PC-9 (cell line): ENCODE measurements at regions not wholly inside any gene's neighbourhood (a gene's known extent, or its start where the extent isn't known, plus 50 kb on each side); places are given as distances from the start of the nearest gene placed in this dataset.

Source experiments
- BruUV-seq: library from RNA; stranded (reverse); fragments of 400-500 nt; replicated peaks from 2 replicates; lab custom pipeline; 2021; lab: Mats Ljungman, UMichigan
- CTCF ChIA-PET: fragments of 300-600 bp; sonication (Branson Sonifier 250); formaldehyde crosslinking; loops from one replicate; lab custom pipeline; 2022; ENCODE audit warnings: antibody characterized with exemption; lab: Charles Lee
- POLR2A ChIA-PET: fragments of 300-600 bp; sonication (Branson Sonifier 250); formaldehyde crosslinking; loops from one replicate; lab custom pipeline; 2022; ENCODE audit warnings: antibody characterized with exemption; ENCODE audit not compliant: unreplicated experiment; lab: Charles Lee
- DNase-seq, 2 experiments: peaks; one replicate each; pipeline versions ENCODE4 v3.0.0 to v3.0.0-alpha.2; 2015 to 2022; ENCODE audit warnings: mixed read lengths in 1 of 2
- H2AFZ ChIP-seq: fragments of 200-600 bp; sonication (generic); 2 replicates; pipeline ENCODE4 v1.8.1; 2017; ENCODE audit warnings: antibody characterized with exemption
- H3F3A ChIP-seq: fragments of 200-600 bp; sonication (generic); 2 replicates; pipeline ENCODE4 v1.8.1; 2017; ENCODE audit warnings: antibody characterized with exemption, mild to moderate bottlenecking, low read depth; ENCODE audit not compliant: insufficient read depth
- H3K27ac ChIP-seq: fragments of 200-600 bp; sonication (generic); 2 replicates; pipeline ENCODE4 v1.6.1; 2016; ENCODE audit warnings: mixed run types
- H3K27me3 ChIP-seq: fragments of 200-600 bp; sonication (generic); 2 replicates; pipeline ENCODE4 v1.6.1; 2016; ENCODE audit warnings: low read depth, mixed run types; ENCODE audit not compliant: insufficient read depth
- H3K36me3 ChIP-seq: fragments of 200-600 bp; sonication (generic); 2 replicates; pipeline ENCODE4 v1.6.1; 2016; ENCODE audit warnings: low read depth, mixed run types
- H3K4me1 ChIP-seq: fragments of 200-600 bp; sonication (generic); replicated peaks from 2 replicates; pipeline ENCODE4 v1.6.1; 2016; ENCODE audit warnings: mixed run types; ENCODE audit not compliant: insufficient read depth
- H3K4me2 ChIP-seq: fragments of 200-600 bp; sonication (generic); 2 replicates; pipeline ENCODE4 v1.6.1; 2017; ENCODE audit warnings: mixed run types
- H3K4me3 ChIP-seq: fragments of 200-600 bp; sonication (generic); 2 replicates; pipeline ENCODE4 v1.6.1; 2016; ENCODE audit warnings: mixed run types
- H3K79me2 ChIP-seq: fragments of 200-600 bp; sonication (generic); 2 replicates; pipeline ENCODE4 v1.6.1; 2017; ENCODE audit warnings: low read depth, mixed run types
- H3K9me2 ChIP-seq: fragments of 200-600 bp; sonication (generic); 2 replicates; pipeline ENCODE4 v1.8.1; 2017; ENCODE audit warnings: mild to moderate bottlenecking; ENCODE audit not compliant: insufficient read depth
- H3K9me3 ChIP-seq: fragments of 200-600 bp; sonication (generic); 2 replicates; pipeline ENCODE4 v1.8.1; 2016; ENCODE audit warnings: low read depth; ENCODE audit not compliant: insufficient read depth
- H4K20me1 ChIP-seq: fragments of 200-600 bp; sonication (generic); 2 replicates; pipeline ENCODE4 v1.8.1; 2017; ENCODE audit not compliant: insufficient read depth
- EZH2 ChIP-seq: fragments of 200-600 bp; sonication (generic); IDR thresholded peaks from 2 replicates; pipeline ENCODE4 v1.8.0; 2017; ENCODE audit warnings: antibody characterized with exemption, low read depth
- intact Hi-C: fragments of 100-400 bp; cut with micrococcal nuclease; formaldehyde crosslinking; loops from one replicate; pipeline ENCODE4 v1.10.0; 2022; ENCODE audit not compliant: unreplicated experiment
- TF ChIP-seq, protein P1 (sequence below): fragments of 200-600 bp; sonication (generic); conservative IDR thresholded peaks from 2 replicates; pipeline ENCODE4 v1.6.1; 2017; ENCODE audit warnings: mixed run types, antibody characterized with exemption, mild to moderate bottlenecking, moderate library complexity

DNA sequence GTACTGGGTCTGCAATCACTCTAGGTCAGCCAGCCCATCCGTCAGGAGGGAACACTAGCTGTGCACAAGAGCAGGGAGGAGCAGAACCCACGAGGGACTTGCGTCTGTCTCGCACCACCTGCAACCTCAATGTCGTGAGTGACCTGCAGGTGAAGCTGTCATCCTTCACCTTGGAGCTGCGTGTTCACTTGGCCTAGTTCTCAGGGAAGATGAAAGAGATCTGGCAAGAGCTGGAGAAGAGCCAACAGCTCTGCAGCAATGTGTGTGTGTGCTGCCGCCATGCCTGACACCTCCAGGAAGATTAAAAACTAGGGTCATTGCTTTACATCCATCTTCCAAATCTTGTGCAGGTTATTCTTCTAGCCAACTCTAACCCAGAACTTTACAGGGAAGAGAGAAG, 117.6 kb upstream of the MRI1 start:
- Histone ChIP-seq H3K9me3 (no peaks in the 10 kb centered on the region; the same call in 1 of the 2 replicates), H3K4me3 (no peak overlapping the region), H3K27ac (no peak overlapping the region), H4K20me1 (no peaks in the 10 kb centered on the region), H3K4me2 (no peak overlapping the region), H3K27me3 (peaks cover 80% of the 10 kb centered on the region), H3K36me3 (no peaks in the 10 kb centered on the region), H3K4me1 (no peaks in the 10 kb centered on the region), H3K79me2 (no peaks in the 10 kb centered on the region), H2AFZ (no peak overlapping the region), H3K9me2 (no peaks in the 10 kb centered on the region), H3F3A (no peaks in the 10 kb centered on the region)
- TF ChIP-seq EZH2: no peak
- TF ChIP-seq, protein P1, sequence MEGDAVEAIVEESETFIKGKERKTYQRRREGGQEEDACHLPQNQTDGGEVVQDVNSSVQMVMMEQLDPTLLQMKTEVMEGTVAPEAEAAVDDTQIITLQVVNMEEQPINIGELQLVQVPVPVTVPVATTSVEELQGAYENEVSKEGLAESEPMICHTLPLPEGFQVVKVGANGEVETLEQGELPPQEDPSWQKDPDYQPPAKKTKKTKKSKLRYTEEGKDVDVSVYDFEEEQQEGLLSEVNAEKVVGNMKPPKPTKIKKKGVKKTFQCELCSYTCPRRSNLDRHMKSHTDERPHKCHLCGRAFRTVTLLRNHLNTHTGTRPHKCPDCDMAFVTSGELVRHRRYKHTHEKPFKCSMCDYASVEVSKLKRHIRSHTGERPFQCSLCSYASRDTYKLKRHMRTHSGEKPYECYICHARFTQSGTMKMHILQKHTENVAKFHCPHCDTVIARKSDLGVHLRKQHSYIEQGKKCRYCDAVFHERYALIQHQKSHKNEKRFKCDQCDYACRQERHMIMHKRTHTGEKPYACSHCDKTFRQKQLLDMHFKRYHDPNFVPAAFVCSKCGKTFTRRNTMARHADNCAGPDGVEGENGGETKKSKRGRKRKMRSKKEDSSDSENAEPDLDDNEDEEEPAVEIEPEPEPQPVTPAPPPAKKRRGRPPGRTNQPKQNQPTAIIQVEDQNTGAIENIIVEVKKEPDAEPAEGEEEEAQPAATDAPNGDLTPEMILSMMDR: no peak
- ChIA-PET POLR2A (no interaction called here), CTCF (no interaction called here)
- no peak for DNase-seq
- BruUV-seq: no TSS peak
- intact Hi-C loops: no loop called here

DNA sequence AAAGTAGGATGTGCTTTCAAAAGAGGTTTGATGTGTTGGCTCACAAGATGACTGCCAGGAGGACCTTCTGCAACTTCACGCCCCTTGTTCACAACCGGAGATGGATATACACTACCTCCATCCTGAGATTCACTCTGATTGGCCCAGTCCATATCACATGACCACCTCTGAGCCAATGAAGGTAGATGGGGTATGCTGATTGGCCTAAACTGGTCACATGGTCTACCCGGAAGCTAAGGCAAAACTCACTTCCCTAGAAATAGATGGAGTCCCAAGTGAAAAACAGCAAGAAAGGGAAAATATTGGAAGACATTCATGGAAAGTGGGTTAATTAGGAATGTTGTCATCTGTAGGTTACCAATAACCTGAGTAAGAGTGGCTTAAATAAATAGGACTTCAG, 119.7 kb upstream of the MRI1 start:
- intact Hi-C loops: no loop called here
- no peaks in the 10 kb centered on the region for H3K9me3 ChIP-seq
- ChIA-PET POLR2A (interaction anchor here (0.6 kb wide), 1 partner anchor 28 kb away, joined by 3 read pairs; no protein-coding TSS in a partner anchor), CTCF (no interaction called here)
- H4K20me1 ChIP-seq: no peaks in the 10 kb centered on the region
- no peaks in the 10 kb centered on the region for H3K9me2 ChIP-seq
- H2AFZ ChIP-seq: no peak overlapping the region
- no peaks in the 10 kb centered on the region for H3F3A ChIP-seq
- TF ChIP-seq, protein P1: no peak
- no peak for TF ChIP-seq EZH2
- no peaks in the 10 kb centered on the region for H3K79me2 ChIP-seq
- H3K36me3 ChIP-seq: no peaks in the 10 kb centered on the region
- H3K4me2 ChIP-seq: no peak overlapping the region
- H3K4me1 ChIP-seq: no peaks in the 10 kb centered on the region
- peaks cover 74% of the 10 kb centered on the region for H3K27me3 ChIP-seq
- no peak overlapping the region for H3K4me3 ChIP-seq
- DNase-seq: no peak
- no TSS peak for BruUV-seq
- H3K27ac ChIP-seq: no peak overlapping the region

DNA sequence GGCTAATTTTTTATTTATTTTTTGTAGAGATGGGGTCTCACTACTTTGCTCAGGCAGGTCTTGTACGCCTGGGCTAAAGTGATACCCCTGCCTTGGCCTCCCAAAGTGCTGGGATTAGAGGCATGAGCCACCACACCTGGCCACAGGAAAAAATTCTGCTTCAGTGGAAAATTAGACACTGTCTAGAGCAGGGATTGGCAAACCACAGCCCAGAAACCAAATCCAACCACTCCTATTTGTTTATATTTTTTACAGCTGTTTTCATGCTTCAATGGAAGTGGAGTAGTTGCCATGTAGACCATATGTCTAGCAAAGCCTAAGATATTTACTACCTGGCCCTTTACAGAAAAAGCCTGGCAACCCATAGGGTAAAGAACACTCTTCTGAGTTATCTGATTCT, 123.7 kb upstream of the MRI1 start:
- H2AFZ ChIP-seq: no peak overlapping the region
- H4K20me1 ChIP-seq: no peaks in the 10 kb centered on the region
- intact Hi-C loops: no loop called here
- H3K27ac ChIP-seq: no peak overlapping the region
- CTCF ChIA-PET: no interaction called here
- TF ChIP-seq, protein P1: no peak
- TF ChIP-seq EZH2: no peak
- BruUV-seq: no TSS peak
- H3F3A ChIP-seq: no peaks in the 10 kb centered on the region
- peaks cover 74% of the 10 kb centered on the region for H3K27me3 ChIP-seq
- no peaks in the 10 kb centered on the region for H3K79me2 ChIP-seq
- POLR2A ChIA-PET: no interaction called here
- H3K36me3 ChIP-seq: no peaks in the 10 kb centered on the region
- H3K4me2 ChIP-seq: no peak overlapping the region
- no peaks in the 10 kb centered on the region for H3K9me3 ChIP-seq
- no peak for DNase-seq
- H3K4me3 ChIP-seq: no peak overlapping the region
- no peaks in the 10 kb centered on the region for H3K4me1 ChIP-seq
- no peaks in the 10 kb centered on the region for H3K9me2 ChIP-seq
